CD14-positive monocyte (primary cell): ENCODE measurements at regions not wholly inside any gene's neighbourhood (a gene's known extent, or its start where the extent isn't known, plus 50 kb on each side); places are given as distances from the start of the nearest gene placed in this dataset.

Experiments
- DNase-seq, 3 donors: peaks; one replicate each; pipeline ENCODE4 v3.0.0-alpha.2; 2011 to 2022
- H2AFZ ChIP-seq: 2 replicates; pipeline ENCODE4 v1.6.0; 2012; ENCODE audit warnings: mild to moderate bottlenecking, low read depth, low read length, inconsistent platforms; ENCODE audit not compliant: insufficient read depth, poor library complexity, severe bottlenecking
- H3K27ac ChIP-seq, 2 donors: 1 replicate in 1 of 2; 2 replicates in 1 of 2; pipeline ENCODE4 v1.5.1; 2012 to 2013; ENCODE audit warnings: low read length in 2 of 2, control low read depth in 1 of 2, inconsistent platforms in 1 of 2, low read depth in 1 of 2, mild to moderate bottlenecking in 1 of 2
- H3K27me3 ChIP-seq, 2 donors: one replicate each; pipeline versions ENCODE4 v1.6.0 to v1.6.1; 2011 to 2013; ENCODE audit warnings: low read length in 2 of 2; ENCODE audit not compliant: control insufficient read depth in 2 of 2, insufficient read depth in 2 of 2
- H3K36me3 ChIP-seq, 2 donors: replicated peaks in 1 of 2; 1 replicate in 1 of 2; 2 replicates in 1 of 2; pipeline versions ENCODE4 v1.5.1 to v1.6.1; 2012 to 2013; ENCODE audit warnings: low read length in 2 of 2, control low read depth in 1 of 2, inconsistent platforms in 1 of 2, mild to moderate bottlenecking in 1 of 2; ENCODE audit not compliant: insufficient read depth in 2 of 2, control insufficient read depth in 1 of 2
- H3K4me1 ChIP-seq, 2 donors: 1 replicate in 1 of 2; 2 replicates in 1 of 2; pipeline versions ENCODE4 v1.5.1 to v1.6.1; 2012 to 2013; ENCODE audit warnings: low read length in 2 of 2, control low read depth in 1 of 2, inconsistent platforms in 1 of 2, mild to moderate bottlenecking in 1 of 2, moderate library complexity in 1 of 2; ENCODE audit not compliant: insufficient read depth in 2 of 2, control insufficient read depth in 1 of 2
- H3K4me2 ChIP-seq: replicated peaks from 2 replicates; pipeline ENCODE3; 2012; ENCODE audit warnings: low read length, moderate library complexity, mild to moderate bottlenecking; ENCODE audit not compliant: poor library complexity, severe bottlenecking; ENCODE audit errors: extremely low read depth
- H3K4me3 ChIP-seq, 3 experiments: fragments of 200-600 bp in 1 of 3; sonication (generic) in 1 of 3; replicated peaks in 1 of 3; 1 replicate in 2 of 3; 2 replicates in 1 of 3; pipeline ENCODE4 v1.5.1; 2011 to 2013; ENCODE audit warnings: low read length in 3 of 3, mild to moderate bottlenecking in 3 of 3, control low read depth in 2 of 3, low read depth in 2 of 3, inconsistent platforms in 1 of 3, moderate library complexity in 1 of 3
- H3K79me2 ChIP-seq: 2 replicates; pipeline ENCODE4 v1.6.0; 2012; ENCODE audit warnings: mild to moderate bottlenecking, control low read depth, inconsistent platforms, low read length, moderate library complexity; ENCODE audit not compliant: insufficient read depth
- H3K9ac ChIP-seq: 2 replicates; pipeline ENCODE4 v1.6.0; 2017; ENCODE audit warnings: low read length, mild to moderate bottlenecking; ENCODE audit not compliant: insufficient read depth, poor library complexity, severe bottlenecking
- H3K9me3 ChIP-seq, 2 donors: replicated peaks in 1 of 2; 1 replicate in 1 of 2; 2 replicates in 1 of 2; pipeline versions ENCODE4 v1.5.1 to v1.6.1; 2012 to 2013; ENCODE audit warnings: low read length in 2 of 2, control low read depth in 1 of 2; ENCODE audit not compliant: control insufficient read depth in 1 of 2, insufficient read depth in 1 of 2
- H4K20me1 ChIP-seq: 2 replicates; pipeline ENCODE4 v1.6.0; 2012; ENCODE audit warnings: mild to moderate bottlenecking, low read length, control low read depth, moderate library complexity; ENCODE audit not compliant: insufficient read depth
- H3K27ac Mint-ChIP-seq, 7 donors: one replicate each; pipeline ENCODE4 v1.8.0; 2020; ENCODE audit warnings: mild to moderate bottlenecking in 7 of 7, mixed read lengths in 7 of 7, moderate library complexity in 6 of 7, inconsistent platforms in 2 of 7
- H3K27me3 Mint-ChIP-seq, 3 donors: one replicate each; pipeline ENCODE4 v1.8.0; 2021 to 2022; ENCODE audit warnings: low read depth in 3 of 3, mild to moderate bottlenecking in 3 of 3, mixed read lengths in 3 of 3, moderate library complexity in 3 of 3, inconsistent platforms in 1 of 3
- H3K36me3 Mint-ChIP-seq, 2 donors: one replicate each; pipeline ENCODE4 v1.8.0; 2020; ENCODE audit warnings: mixed read lengths in 2 of 2, inconsistent platforms in 1 of 2, mild to moderate bottlenecking in 1 of 2
- H3K4me1 Mint-ChIP-seq: one replicate; pipeline ENCODE4 v1.8.0; 2020; ENCODE audit warnings: mild to moderate bottlenecking, mixed read lengths
- H3K4me3 Mint-ChIP-seq, 2 donors: one replicate each; pipeline ENCODE4 v1.8.0; 2020; ENCODE audit warnings: mild to moderate bottlenecking in 2 of 2, mixed read lengths in 2 of 2, moderate library complexity in 1 of 2
- H3K9me3 Mint-ChIP-seq, 7 donors: one replicate each; pipeline ENCODE4 v1.8.0; 2020 to 2022; ENCODE audit warnings: mixed read lengths in 7 of 7, mild to moderate bottlenecking in 6 of 7, moderate library complexity in 6 of 7, inconsistent platforms in 2 of 7
- WGBS: methylation state at CpG from one replicate; pipeline ENCODE4 v1.1.5; 2013; ENCODE audit warnings: missing lambda C conversion rate; ENCODE audit not compliant: insufficient coverage; 5-methylcytosine and 5-hydroxymethylcytosine counted together
- intact Hi-C, 2 donors: fragments of 100-400 bp; cut with micrococcal nuclease; formaldehyde crosslinking; loops; one replicate each; pipeline versions ENCODE4 v1.15.0 to v1.15.1; 2023
- TF ChIP-seq, protein P1 (sequence below): fragments of 200-600 bp; IDR thresholded peaks from one replicate; pipeline ENCODE4 v1.8.0; 2022; ENCODE audit warnings: antibody characterized with exemption, mild to moderate bottlenecking

DNA sequence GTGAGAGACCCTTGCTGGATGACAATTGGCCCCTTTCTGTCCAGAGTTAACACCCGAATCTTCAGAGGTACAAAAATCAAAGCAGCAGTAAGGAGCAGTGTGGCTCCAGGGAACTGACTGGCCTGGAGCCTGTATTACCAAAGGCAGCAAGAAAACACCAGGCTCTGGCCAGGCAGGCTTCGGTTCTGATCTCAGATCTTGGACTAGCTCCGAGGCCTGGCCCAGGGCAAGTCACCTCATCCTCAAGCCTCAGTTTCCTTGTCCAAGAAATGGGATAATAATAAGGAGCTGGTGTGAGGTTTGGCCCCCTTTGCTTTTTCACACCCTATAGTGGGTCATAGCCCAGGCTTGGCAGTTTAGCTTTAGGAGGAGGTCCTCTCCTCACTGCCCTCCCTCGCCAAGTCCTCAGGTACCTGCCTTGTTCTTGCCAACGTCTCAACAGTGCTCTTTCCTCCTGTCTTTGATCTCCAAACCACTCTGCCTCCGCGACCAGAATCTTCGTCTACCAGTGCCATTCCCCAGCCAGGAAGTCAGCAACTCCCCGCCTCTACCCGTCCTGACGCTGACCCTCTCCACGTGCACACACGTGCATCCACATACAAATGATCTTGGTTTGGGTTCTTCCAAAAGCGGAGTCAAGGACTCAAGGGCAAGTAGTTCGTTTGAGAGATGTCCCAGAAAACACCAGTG is 82.6 kb upstream of the TLE3 start:
- H3K4me1 Mint-ChIP-seq, result peaks cover 7% of the 10 kb centered on the region
- Histone ChIP-seq H3K4me2 (no peak overlapping the region), H3K79me2 (no peaks in the 10 kb centered on the region), H3K27me3 (no peaks in the 10 kb centered on the region), H3K4me3 (no peak overlapping the region), H3K9ac (no peak overlapping the region), H2AFZ (no peak overlapping the region), H4K20me1 (no peaks in the 10 kb centered on the region), H3K27ac (no peak overlapping the region), H3K36me3 (no peaks in the 10 kb centered on the region), H3K4me1 (peaks cover 4 to 11% of the 10 kb centered on the region in 2 donors), H3K9me3 (no peaks in the 10 kb centered on the region)
- TF ChIP-seq, protein P1, sequence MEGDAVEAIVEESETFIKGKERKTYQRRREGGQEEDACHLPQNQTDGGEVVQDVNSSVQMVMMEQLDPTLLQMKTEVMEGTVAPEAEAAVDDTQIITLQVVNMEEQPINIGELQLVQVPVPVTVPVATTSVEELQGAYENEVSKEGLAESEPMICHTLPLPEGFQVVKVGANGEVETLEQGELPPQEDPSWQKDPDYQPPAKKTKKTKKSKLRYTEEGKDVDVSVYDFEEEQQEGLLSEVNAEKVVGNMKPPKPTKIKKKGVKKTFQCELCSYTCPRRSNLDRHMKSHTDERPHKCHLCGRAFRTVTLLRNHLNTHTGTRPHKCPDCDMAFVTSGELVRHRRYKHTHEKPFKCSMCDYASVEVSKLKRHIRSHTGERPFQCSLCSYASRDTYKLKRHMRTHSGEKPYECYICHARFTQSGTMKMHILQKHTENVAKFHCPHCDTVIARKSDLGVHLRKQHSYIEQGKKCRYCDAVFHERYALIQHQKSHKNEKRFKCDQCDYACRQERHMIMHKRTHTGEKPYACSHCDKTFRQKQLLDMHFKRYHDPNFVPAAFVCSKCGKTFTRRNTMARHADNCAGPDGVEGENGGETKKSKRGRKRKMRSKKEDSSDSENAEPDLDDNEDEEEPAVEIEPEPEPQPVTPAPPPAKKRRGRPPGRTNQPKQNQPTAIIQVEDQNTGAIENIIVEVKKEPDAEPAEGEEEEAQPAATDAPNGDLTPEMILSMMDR, result no peak
- DNase-seq, result no peak
- H3K9me3 Mint-ChIP-seq, result peaks cover 0 to 4% (median 0%) of the 10 kb centered on the region in 7 donors
- WGBS, result 94% methylated on average over 9 of the region's 15 CpGs
- intact Hi-C loops, result loop anchor here in 1 of 2 donors (5.0 kb wide), 2 partner anchors 38 to 78 kb away; no protein-coding TSS in a partner anchor
- peak overlapping the region in 1 of 7 donors; percentile 16 for H3K27ac Mint-ChIP-seq
- no peaks in the 10 kb centered on the region for H3K36me3 Mint-ChIP-seq
- H3K27me3 Mint-ChIP-seq, result peaks cover 0 to 9% (median 8%) of the 10 kb centered on the region in 3 donors
- no peak overlapping the region for H3K4me3 Mint-ChIP-seq

DNA sequence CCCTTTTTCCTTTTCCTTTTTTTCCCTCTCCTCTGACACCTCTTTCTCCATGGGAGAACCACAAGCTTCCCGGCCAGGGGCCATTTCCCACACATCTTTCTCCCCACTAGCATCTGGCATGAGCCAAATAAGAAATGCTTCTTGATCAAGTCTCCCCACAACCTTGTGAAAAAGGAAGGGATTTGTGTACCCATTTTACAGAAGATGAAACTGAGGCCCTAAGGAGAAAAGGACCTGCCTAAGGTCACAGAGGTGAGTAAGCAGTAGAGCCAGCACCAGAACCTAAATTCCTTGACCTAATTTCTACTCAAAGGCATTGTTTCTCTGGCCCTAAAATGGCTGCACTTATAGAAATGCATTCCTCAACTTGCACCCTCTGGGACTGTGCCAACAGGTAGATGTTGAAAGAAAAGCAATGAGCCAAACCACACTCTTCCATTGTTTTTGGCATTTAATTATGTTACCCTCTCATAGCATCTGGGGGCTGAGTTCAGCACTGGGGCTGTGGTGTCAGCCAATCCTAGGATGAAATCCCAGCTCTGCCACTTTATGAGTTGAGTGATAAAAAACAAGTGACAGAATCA is 81.7 kb upstream of the TLE3 start:
- Mint-ChIP-seq H3K4me3 (no peak overlapping the region), H3K36me3 (no peaks in the 10 kb centered on the region), H3K9me3 (peaks cover 0 to 4% (median 0%) of the 10 kb centered on the region in 7 donors), H3K4me1 (peaks cover 7% of the 10 kb centered on the region), H3K27ac (no peak overlapping the region), H3K27me3 (peaks cover 0 to 9% (median 8%) of the 10 kb centered on the region in 3 donors)
- Histone ChIP-seq H3K9me3 (no peaks in the 10 kb centered on the region), H2AFZ (no peak overlapping the region), H3K79me2 (no peaks in the 10 kb centered on the region), H3K9ac (no peak overlapping the region), H3K36me3 (no peaks in the 10 kb centered on the region), H3K4me2 (no peak overlapping the region), H3K27me3 (no peaks in the 10 kb centered on the region), H3K4me3 (no peak overlapping the region), H3K27ac (no peak overlapping the region), H4K20me1 (no peaks in the 10 kb centered on the region), H3K4me1 (peaks cover 4 to 11% of the 10 kb centered on the region in 2 donors)
- WGBS, result no CpG with 5 or more reads among the region's 1 CpG
- DNase-seq, result no peak
- intact Hi-C loops, result no loop called here
- TF ChIP-seq, protein P1, result no peak
